ENCODE measurements at regions not wholly inside any gene's neighbourhood (a gene's known extent, or its start where the extent isn't known, plus 50 kb on each side); places are given as distances from the start of the nearest gene placed in this dataset.

- Histone ChIP-seq H3K9me3 (ENCODE audit: control insufficient read depth, low read depth, low read length) (no peaks in the 10 kb centered on the region), H3K4me1 (ENCODE audit: control insufficient read depth, extremely low read depth, insufficient read depth, low read length) (no peaks in the 10 kb centered on the region), H3K27ac (ENCODE audit: control insufficient read depth, insufficient read depth, low read length) (no peak overlapping the region), H3K9ac (ENCODE audit: control insufficient read depth, extremely low read depth, insufficient read depth, low read length) (no peak overlapping the region), H3K79me2 (ENCODE audit: control insufficient read depth, insufficient read depth, low read length) (no peaks in the 10 kb centered on the region), H3K27me3 (ENCODE audit: control insufficient read depth, extremely low read depth, insufficient read depth, low read length) (no peaks in the 10 kb centered on the region), H3K9me1 (ENCODE audit: control insufficient read depth, extremely low read depth, insufficient read depth, low read length) (no peaks in the 10 kb centered on the region), H4K20me1 (ENCODE audit: control insufficient read depth, extremely low read depth, insufficient read depth, low read length) (no peaks in the 10 kb centered on the region), H3K36me3 (ENCODE audit: control insufficient read depth in 2 of 2, extremely low read depth in 1 of 2, insufficient read depth in 2 of 2, low read length in 2 of 2) (no peaks in the 10 kb centered on the region), H3K4me2 (ENCODE audit: control insufficient read depth, extremely low read depth, insufficient read depth, low read depth, low read length) (no peak overlapping the region), H2AFZ (ENCODE audit: control insufficient read depth, low read length) (no peak overlapping the region), H3K4me3 (ENCODE audit: control insufficient read depth in 2 of 3, extremely low read depth in 1 of 3, insufficient read depth in 2 of 3, low read depth in 1 of 3, low read length in 3 of 3) (no peak overlapping the region)
- FAIRE-seq (no peak), DNase-seq (ENCODE audit: low read depth, low spot score) (no peak)
- dilution Hi-C loops (cut with MboI; ENCODE audit: extremely low pct_ligation_motif_present, low sequenced_read_pairs) = no loop called here
- no peak for TF ChIP-seq EZH2 (IDR thresholded peaks at IDR 0.05; ENCODE audit: low read length)
- TF ChIP-seq, protein P1, sequence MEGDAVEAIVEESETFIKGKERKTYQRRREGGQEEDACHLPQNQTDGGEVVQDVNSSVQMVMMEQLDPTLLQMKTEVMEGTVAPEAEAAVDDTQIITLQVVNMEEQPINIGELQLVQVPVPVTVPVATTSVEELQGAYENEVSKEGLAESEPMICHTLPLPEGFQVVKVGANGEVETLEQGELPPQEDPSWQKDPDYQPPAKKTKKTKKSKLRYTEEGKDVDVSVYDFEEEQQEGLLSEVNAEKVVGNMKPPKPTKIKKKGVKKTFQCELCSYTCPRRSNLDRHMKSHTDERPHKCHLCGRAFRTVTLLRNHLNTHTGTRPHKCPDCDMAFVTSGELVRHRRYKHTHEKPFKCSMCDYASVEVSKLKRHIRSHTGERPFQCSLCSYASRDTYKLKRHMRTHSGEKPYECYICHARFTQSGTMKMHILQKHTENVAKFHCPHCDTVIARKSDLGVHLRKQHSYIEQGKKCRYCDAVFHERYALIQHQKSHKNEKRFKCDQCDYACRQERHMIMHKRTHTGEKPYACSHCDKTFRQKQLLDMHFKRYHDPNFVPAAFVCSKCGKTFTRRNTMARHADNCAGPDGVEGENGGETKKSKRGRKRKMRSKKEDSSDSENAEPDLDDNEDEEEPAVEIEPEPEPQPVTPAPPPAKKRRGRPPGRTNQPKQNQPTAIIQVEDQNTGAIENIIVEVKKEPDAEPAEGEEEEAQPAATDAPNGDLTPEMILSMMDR (optimal IDR thresholded peaks at IDR 0.05 in 1 of 3, IDR thresholded peaks at IDR 0.05 in 1 of 3, conservative IDR thresholded peaks at IDR 0.05 in 1 of 3; ENCODE audit: extremely low read depth in 1 of 3, insufficient read depth in 2 of 3, low read length in 3 of 3) = no peak
Observed at GRCh38 chr2:181185421-181185820, 205.0 kb downstream of the UBE2E3 start.

GRCh38 chr2:181185948-181186347, 205.5 kb downstream of the UBE2E3 start:
- Histone ChIP-seq H3K27ac (ENCODE audit: control insufficient read depth, insufficient read depth, low read length) (no peak overlapping the region), H3K36me3 (ENCODE audit: control insufficient read depth in 2 of 2, extremely low read depth in 1 of 2, insufficient read depth in 2 of 2, low read length in 2 of 2) (no peaks in the 10 kb centered on the region), H3K4me3 (ENCODE audit: control insufficient read depth in 2 of 3, extremely low read depth in 1 of 3, insufficient read depth in 2 of 3, low read depth in 1 of 3, low read length in 3 of 3) (no peak overlapping the region), H3K4me1 (ENCODE audit: control insufficient read depth, extremely low read depth, insufficient read depth, low read length) (no peaks in the 10 kb centered on the region), H3K79me2 (ENCODE audit: control insufficient read depth, insufficient read depth, low read length) (no peaks in the 10 kb centered on the region), H3K9me1 (ENCODE audit: control insufficient read depth, extremely low read depth, insufficient read depth, low read length) (no peaks in the 10 kb centered on the region), H3K9ac (ENCODE audit: control insufficient read depth, extremely low read depth, insufficient read depth, low read length) (no peak overlapping the region), H2AFZ (ENCODE audit: control insufficient read depth, low read length) (no peak overlapping the region), H3K27me3 (ENCODE audit: control insufficient read depth, extremely low read depth, insufficient read depth, low read length) (no peaks in the 10 kb centered on the region), H3K4me2 (ENCODE audit: control insufficient read depth, extremely low read depth, insufficient read depth, low read depth, low read length) (no peak overlapping the region), H4K20me1 (ENCODE audit: control insufficient read depth, extremely low read depth, insufficient read depth, low read length) (no peaks in the 10 kb centered on the region), H3K9me3 (ENCODE audit: control insufficient read depth, low read depth, low read length) (no peaks in the 10 kb centered on the region)
- no peak for DNase-seq (ENCODE audit: low read depth, low spot score)
- no peak for FAIRE-seq
- no peak for TF ChIP-seq EZH2 (IDR thresholded peaks at IDR 0.05; ENCODE audit: low read length)
- TF ChIP-seq, protein P1 (optimal IDR thresholded peaks at IDR 0.05 in 1 of 3, IDR thresholded peaks at IDR 0.05 in 1 of 3, conservative IDR thresholded peaks at IDR 0.05 in 1 of 3; ENCODE audit: extremely low read depth in 1 of 3, insufficient read depth in 2 of 3, low read length in 3 of 3) = no peak
- dilution Hi-C loops (cut with MboI; ENCODE audit: extremely low pct_ligation_motif_present, low sequenced_read_pairs) = no loop called here
